Immature natural killer cell (primary cell): ENCODE measurements at regions not wholly inside any gene's neighbourhood (a gene's known extent, or its start where the extent isn't known, plus 50 kb on each side); places are given as distances from the start of the nearest gene placed in this dataset.
"Not testable (repeated sequence)": the region's sequence is repeated elsewhere in the genome, so short reads cannot be mapped to it uniquely, and the experiment has no call there.

Source experiments
- DNase-seq, 3 donors: peaks; one replicate each; pipeline ENCODE4 v3.0.0; 2022; ENCODE audit warnings: mixed read lengths in 1 of 3
- H3K27ac Mint-ChIP-seq, 6 donors: one replicate each; pipeline ENCODE4 v1.8.0; 2020; ENCODE audit warnings: mixed read lengths in 6 of 6, mild to moderate bottlenecking in 5 of 6, inconsistent platforms in 4 of 6, moderate library complexity in 3 of 6
- H3K27me3 Mint-ChIP-seq, 3 donors: one replicate each; pipeline ENCODE4 v1.8.0; 2020 to 2021; ENCODE audit warnings: low read depth in 3 of 3, mild to moderate bottlenecking in 3 of 3, mixed read lengths in 3 of 3, moderate library complexity in 3 of 3, inconsistent platforms in 1 of 3
- H3K36me3 Mint-ChIP-seq, 3 donors: one replicate each; pipeline ENCODE4 v1.8.0; 2020; ENCODE audit warnings: mixed read lengths in 3 of 3, inconsistent platforms in 2 of 3, mild to moderate bottlenecking in 2 of 3
- H3K4me1 Mint-ChIP-seq, 2 donors: one replicate each; pipeline ENCODE4 v1.8.0; 2020; ENCODE audit warnings: inconsistent platforms in 2 of 2, mild to moderate bottlenecking in 2 of 2, mixed read lengths in 2 of 2, moderate library complexity in 1 of 2
- H3K4me3 Mint-ChIP-seq, 5 donors: one replicate each; pipeline ENCODE4 v1.8.0; 2020; ENCODE audit warnings: mild to moderate bottlenecking in 5 of 5, mixed read lengths in 5 of 5, inconsistent platforms in 3 of 5, moderate library complexity in 3 of 5
- H3K9me3 Mint-ChIP-seq, 6 donors: one replicate each; pipeline ENCODE4 v1.8.0; 2020; ENCODE audit warnings: mild to moderate bottlenecking in 6 of 6, mixed read lengths in 6 of 6, inconsistent platforms in 4 of 6, moderate library complexity in 3 of 6

DNA sequence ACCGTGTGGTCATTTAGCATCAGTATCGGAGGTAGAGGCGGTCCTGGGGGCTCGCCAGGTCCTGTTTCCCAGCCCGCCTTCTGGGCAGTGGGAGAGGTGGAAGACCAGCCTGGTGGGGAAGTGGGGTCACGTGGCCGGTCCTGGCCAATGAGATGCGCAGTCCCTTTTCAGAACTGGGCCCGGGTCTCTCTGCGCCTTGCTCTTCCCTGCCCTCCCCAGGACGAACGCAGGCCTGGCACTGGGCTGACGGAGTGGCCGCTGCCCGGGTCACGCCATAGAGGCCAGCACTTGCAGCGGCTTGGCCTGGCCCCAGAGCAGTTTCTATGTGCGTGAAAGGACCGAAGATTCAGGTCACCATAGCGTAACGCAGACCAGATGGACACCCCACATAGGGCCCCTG is 97.6 kb downstream of the OLFM1 start:
- DNase-seq, result no peak
- Mint-ChIP-seq H3K27me3 (peaks cover 0 to 6% (median 4%) of the 10 kb centered on the region in 3 donors), H3K4me1 (no peaks in the 10 kb centered on the region), H3K36me3 (no peaks in the 10 kb centered on the region), H3K4me3 (no peak overlapping the region), H3K27ac (no peak overlapping the region), H3K9me3 (no peaks in the 10 kb centered on the region)

DNA sequence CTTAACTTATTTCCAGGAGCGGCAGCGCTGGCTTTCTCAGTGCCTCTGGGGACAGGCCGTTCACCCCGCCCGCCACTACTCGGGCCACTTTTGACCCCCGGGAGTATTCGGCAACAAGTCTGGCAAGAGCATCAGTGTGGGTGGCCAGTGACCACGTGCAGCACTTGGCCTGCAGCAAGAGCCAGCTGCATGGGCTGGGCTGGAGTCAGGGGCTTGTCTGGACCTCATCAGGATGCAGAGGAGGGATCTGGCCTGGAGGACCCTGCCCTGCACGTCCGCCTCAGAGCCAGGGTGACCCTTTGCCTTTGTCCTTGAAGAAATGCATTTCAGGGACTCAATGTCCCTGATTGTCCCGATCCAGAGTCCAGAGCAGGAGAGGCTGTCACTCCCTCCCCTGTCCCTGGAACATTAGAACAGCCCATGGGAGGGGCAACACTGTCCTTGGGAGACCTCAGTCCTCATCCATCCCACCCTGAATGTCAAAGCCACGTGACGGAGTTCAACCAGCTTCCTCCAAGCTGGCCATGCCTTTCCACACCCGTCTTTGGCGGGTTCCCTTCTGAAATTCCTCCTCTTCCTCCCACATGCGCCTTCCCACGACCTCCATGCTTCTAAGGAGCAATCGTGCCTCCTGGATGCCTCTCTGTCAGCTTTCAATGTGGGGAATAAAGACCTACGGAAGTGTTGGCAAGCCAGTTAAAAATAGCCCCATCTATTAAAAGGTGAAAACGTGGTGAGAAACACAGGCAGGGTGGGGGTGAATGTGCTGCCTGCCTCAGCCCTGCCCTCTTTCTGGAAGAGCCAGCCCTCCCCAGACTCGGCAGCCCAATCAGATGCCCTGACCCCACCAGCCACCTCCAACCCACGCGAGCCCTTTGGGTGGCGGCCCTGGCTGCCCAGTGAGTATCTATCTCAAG is 99.0 kb downstream of the OLFM1 start:
- H3K27me3 Mint-ChIP-seq, result peaks cover 0 to 8% (median 4%) of the 10 kb centered on the region in 3 donors
- no peak overlapping the region for H3K4me3 Mint-ChIP-seq
- no peak overlapping the region for H3K27ac Mint-ChIP-seq
- no peak for DNase-seq
- H3K9me3 Mint-ChIP-seq, result no peaks in the 10 kb centered on the region
- no peaks in the 10 kb centered on the region for H3K4me1 Mint-ChIP-seq
- no peaks in the 10 kb centered on the region for H3K36me3 Mint-ChIP-seq

DNA sequence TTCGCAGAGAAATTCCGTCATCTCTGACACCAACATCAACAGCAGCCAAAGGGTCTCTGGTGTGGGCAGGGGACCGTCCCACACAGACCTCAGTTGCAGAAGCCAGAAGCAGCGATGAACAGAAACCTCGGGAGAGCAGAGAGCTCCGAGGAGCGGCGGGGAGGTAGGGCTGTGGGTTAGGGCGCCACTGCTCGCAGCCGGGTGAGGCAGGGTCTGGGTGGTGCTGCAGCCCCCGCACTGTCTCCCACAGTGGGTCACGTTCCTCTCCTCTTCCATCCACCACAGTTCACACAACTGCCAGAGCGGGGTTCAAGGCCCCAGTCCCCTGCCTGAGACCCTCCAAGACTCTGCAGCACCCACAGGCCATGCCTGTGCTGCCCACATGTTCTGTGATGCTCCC is 99.9 kb downstream of the OLFM1 start:
- H3K27ac Mint-ChIP-seq, result no peak overlapping the region
- no peaks in the 10 kb centered on the region for H3K9me3 Mint-ChIP-seq
- no peaks in the 10 kb centered on the region for H3K36me3 Mint-ChIP-seq
- no peak overlapping the region for H3K4me3 Mint-ChIP-seq
- H3K4me1 Mint-ChIP-seq, result no peaks in the 10 kb centered on the region
- DNase-seq, result no peak
- H3K27me3 Mint-ChIP-seq, result peaks cover 0 to 8% (median 3%) of the 10 kb centered on the region in 3 donors

DNA sequence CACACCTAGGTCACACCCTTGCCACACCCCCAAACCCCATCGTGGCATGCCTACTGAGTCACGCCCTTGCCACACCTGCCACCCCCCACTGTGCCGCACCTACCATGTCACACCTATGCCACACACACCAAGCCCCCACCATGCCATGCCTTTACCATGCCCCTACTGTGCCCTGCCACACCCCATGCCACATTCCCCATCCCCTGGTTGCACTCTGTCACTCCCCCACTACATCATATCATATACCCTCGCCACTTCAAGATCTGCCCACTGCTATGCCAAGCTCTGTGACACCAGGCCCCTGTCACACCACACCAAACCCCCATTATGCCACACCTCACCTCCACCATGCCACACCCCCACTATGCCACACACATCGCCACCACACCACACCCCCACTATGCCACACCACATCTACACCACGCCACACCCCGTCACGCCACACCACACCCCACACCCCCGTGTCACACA is 101.2 kb downstream of the OLFM1 start:
- Mint-ChIP-seq H3K36me3 (no peaks in the 10 kb centered on the region), H3K27ac (no peak overlapping the region), H3K4me3 (no peak overlapping the region), H3K9me3 (no peaks in the 10 kb centered on the region), H3K4me1 (no peaks in the 10 kb centered on the region), H3K27me3 (peaks cover 0 to 4% (median 2%) of the 10 kb centered on the region in 3 donors)
- no peak for DNase-seq

DNA sequence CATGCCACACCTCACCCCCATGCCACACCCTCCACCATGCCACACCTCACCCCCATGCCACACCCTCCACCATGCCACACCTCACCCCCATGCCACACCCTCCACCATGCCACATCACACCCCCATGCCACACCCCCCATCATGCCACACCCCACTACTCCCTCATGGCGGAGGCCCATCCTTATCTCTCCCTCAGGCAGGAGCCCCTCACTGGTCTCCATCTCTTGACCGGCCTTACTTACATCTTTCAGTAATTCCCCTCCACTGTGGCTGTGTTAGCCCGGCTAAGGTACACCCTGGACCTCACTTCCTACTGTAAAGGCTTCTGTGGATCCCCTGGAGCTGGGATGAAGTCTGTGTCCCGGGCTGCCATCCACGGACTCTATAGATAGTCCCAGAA is 102.0 kb downstream of the OLFM1 start:
- no peaks in the 10 kb centered on the region for H3K4me1 Mint-ChIP-seq
- no peaks in the 10 kb centered on the region for H3K9me3 Mint-ChIP-seq
- no peak overlapping the region for H3K27ac Mint-ChIP-seq
- peaks cover 2 to 4% (median 3%) of the 10 kb centered on the region in 3 donors for H3K27me3 Mint-ChIP-seq
- no peaks in the 10 kb centered on the region for H3K36me3 Mint-ChIP-seq
- no peak for DNase-seq
- H3K4me3 Mint-ChIP-seq, result no peak overlapping the region

DNA sequence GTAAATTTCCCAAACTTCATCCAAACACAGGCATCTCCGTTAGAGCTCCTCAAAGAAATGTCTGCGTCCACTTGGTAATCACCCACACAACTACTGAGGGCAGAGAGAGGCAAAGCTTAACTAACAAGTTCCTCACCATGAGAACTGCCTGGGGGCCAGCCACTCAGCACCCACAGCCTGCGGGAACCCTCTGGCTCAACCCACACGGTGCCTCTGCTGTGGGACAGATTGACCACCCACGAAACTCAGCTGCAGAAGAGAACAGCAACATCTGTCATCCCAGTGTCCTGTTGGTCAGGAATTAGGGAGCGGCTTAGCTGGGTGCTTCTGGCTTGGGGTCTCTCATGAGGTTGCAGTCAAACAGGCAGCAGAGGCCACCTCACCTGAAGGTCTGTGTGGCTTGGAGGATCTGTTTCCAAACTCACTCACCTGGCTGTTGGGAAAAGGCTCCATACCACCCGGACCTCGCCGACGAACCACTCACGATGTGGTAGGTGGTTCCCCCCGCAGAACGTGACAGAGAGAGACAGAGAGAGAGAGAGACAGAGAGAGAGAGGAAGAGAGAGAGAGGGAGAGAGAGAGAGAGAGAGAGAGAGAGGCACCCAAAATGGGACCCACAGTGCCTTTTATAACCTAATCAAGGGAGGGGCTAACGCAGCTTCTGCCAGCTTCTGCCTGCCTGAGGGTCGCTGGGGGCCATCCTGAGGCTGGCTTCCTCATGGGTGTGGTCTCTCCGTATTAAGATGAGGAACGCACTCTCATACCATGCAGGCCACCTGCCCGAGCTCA is 103.5 kb downstream of the OLFM1 start:
- Mint-ChIP-seq H3K36me3 (no peaks in the 10 kb centered on the region), H3K27me3 (peaks cover 2 to 4% (median 3%) of the 10 kb centered on the region in 3 donors), H3K4me3 (no peak overlapping the region), H3K27ac (no peak overlapping the region), H3K9me3 (no peaks in the 10 kb centered on the region), H3K4me1 (no peaks in the 10 kb centered on the region)
- no peak for DNase-seq

DNA sequence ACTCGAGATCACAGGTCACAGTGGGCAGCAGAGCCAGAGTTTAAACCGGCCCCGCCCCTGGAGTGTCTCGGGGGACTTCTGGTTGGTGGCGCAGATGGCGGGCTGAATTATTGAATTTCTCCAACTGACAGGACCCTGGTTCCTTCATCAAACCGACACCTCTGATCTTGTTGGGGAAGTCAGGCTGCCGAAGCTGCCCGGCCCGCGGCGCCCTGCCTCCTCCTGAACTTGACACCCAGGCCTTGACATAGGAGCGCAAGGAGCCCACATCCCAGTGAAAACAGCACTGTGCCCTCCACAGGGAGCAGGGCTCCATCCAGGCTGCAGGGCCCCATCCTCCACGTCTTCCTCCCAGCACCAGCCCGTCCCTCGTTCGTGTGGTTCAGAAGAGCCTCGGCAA is 105.2 kb downstream of the OLFM1 start:
- Mint-ChIP-seq H3K27ac (no peak overlapping the region), H3K4me1 (no peaks in the 10 kb centered on the region), H3K27me3 (peaks cover 2 to 4% (median 3%) of the 10 kb centered on the region in 3 donors), H3K4me3 (no peak overlapping the region), H3K9me3 (no peaks in the 10 kb centered on the region), H3K36me3 (no peaks in the 10 kb centered on the region)
- DNase-seq, result no peak

DNA sequence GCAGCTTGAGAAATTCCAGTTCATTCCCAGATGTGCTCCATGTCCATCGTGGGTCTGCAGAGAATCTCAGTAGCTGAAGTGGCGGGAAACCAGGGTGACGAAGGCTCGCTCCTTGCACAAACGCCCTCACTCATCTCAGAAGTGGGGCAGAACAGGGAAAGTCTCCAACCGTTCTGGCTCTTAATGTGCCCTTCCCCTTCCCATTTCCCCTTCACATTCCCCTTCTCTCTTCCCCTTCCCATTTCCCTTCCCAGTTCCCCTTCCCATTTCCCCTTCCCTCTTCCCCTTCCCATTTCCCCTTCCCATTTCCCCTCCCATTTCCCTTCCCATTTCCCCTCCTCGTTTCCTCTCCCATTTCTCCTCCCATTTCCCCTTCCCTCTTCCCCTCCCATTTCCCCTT is 108.5 kb downstream of the OLFM1 start:
- not testable (repeated sequence) for H3K4me1 Mint-ChIP-seq, H3K36me3 Mint-ChIP-seq, DNase-seq, H3K9me3 Mint-ChIP-seq, H3K27ac Mint-ChIP-seq, H3K4me3 Mint-ChIP-seq
- peaks cover 5 to 11% (median 6%) of the 10 kb centered on the region in 3 donors for H3K27me3 Mint-ChIP-seq

DNA sequence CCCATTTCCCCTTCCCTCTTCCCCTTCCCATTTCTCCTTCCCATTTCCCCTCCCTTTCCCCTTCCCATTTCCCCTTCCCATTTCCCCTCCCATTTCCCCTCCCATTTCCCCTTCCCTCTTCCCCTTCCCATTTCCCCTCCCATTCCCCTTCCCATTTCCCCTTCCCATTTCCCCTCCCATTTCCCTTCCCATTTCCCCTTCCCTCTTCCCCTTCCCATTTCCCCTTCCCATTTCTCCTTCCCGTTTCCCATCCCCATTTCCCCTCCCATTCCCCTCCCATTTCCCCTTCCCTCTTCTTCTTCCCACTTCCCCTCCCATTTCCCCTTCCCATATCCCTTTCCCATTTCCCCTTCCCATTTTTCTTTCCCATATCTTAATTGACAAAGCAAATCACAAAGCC is 109.0 kb downstream of the OLFM1 start:
- no peaks in the 10 kb centered on the region for H3K4me1 Mint-ChIP-seq
- no peak overlapping the region for H3K27ac Mint-ChIP-seq
- DNase-seq, result no peak
- H3K9me3 Mint-ChIP-seq, result no peaks in the 10 kb centered on the region
- H3K27me3 Mint-ChIP-seq, result peaks cover 4 to 11% (median 6%) of the 10 kb centered on the region in 3 donors
- H3K36me3 Mint-ChIP-seq, result no peaks in the 10 kb centered on the region
- no peak overlapping the region for H3K4me3 Mint-ChIP-seq

DNA sequence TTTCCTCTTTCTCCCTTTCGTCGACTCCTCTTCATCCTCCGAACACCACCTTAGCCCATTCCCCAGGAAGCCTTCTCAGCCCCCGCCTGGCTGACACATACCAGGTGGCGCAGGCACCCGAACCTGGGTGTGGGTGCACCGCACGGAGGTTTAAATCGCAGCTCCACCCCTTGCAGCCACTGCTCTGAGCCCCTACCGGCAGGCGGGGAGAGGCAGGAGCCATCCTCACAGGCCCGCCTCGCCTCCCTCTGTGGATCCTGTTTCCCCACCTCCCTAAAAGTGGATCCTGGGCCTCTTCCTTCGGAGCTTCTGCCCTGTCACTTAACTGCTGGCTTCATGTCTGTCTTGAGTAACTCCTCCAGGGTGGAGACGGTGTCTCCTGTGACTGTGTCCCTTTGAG is 110.7 kb downstream of the OLFM1 start:
- H3K27me3 Mint-ChIP-seq, result peaks cover 4 to 8% (median 6%) of the 10 kb centered on the region in 3 donors
- no peak overlapping the region for H3K4me3 Mint-ChIP-seq
- H3K36me3 Mint-ChIP-seq, result no peaks in the 10 kb centered on the region
- H3K4me1 Mint-ChIP-seq, result no peaks in the 10 kb centered on the region
- no peak overlapping the region for H3K27ac Mint-ChIP-seq
- no peaks in the 10 kb centered on the region for H3K9me3 Mint-ChIP-seq
- no peak for DNase-seq

DNA sequence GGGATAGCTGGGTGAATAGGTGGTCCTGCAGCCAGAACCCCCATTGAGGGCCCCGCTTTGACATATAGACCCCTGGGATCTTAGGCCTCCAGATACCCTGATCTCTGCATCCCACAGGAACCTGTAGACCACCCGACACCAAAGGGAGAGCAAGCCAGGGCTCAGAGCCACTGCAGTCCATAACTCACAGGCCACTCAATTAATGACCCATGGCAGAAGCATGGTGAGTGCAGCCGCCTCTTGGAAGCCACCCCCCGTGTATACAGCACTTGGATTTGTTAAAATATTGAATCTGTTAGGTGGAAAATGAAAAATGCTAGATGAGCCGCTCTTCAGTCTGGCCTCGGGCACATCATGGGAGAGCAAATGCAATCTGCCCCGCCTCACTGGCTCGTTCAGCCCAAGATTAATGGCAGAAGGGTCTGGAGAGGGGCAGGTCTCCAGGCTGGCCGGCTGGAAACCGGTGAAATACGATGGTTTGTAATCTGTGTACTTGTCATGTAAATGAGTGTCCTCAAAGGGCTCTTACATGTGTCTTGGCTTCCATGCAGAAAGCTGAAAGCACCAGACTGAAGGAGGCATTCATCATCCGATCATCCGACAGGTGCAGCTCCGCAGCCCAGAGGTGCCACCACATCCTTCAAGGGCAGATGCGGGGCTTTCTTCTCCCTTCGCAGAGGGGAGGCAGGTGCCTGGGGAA is 111.3 kb downstream of the OLFM1 start:
- H3K4me3 Mint-ChIP-seq, result no peak overlapping the region
- peaks cover 4 to 8% (median 7%) of the 10 kb centered on the region in 3 donors for H3K27me3 Mint-ChIP-seq
- no peak for DNase-seq
- no peaks in the 10 kb centered on the region for H3K9me3 Mint-ChIP-seq
- no peak overlapping the region for H3K27ac Mint-ChIP-seq
- no peaks in the 10 kb centered on the region for H3K4me1 Mint-ChIP-seq
- H3K36me3 Mint-ChIP-seq, result no peaks in the 10 kb centered on the region

DNA sequence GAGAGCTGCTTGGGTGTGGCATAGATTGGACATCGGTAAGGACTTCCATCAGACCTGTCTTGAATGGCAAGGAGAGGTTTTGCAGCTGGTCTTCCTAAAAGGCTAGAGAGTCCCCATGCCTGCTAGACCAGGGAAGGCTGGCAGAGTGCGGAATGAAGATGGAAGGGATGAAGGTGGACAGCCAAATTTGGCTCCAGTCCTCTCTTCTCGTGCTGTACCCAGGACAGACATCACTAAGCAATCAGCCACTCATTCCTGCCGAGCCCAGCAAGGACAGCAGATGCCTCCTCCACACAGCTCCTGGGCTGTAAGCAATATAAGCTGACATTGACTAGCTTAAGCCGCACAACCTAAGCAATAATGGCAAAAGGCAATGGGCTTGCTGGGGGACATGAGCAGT is 112.0 kb downstream of the OLFM1 start:
- peaks cover 4 to 8% (median 4%) of the 10 kb centered on the region in 3 donors for H3K27me3 Mint-ChIP-seq
- no peak overlapping the region for H3K4me3 Mint-ChIP-seq
- no peaks in the 10 kb centered on the region for H3K36me3 Mint-ChIP-seq
- H3K9me3 Mint-ChIP-seq, result no peaks in the 10 kb centered on the region
- no peak overlapping the region for H3K27ac Mint-ChIP-seq
- H3K4me1 Mint-ChIP-seq, result no peaks in the 10 kb centered on the region
- DNase-seq, result no peak

DNA sequence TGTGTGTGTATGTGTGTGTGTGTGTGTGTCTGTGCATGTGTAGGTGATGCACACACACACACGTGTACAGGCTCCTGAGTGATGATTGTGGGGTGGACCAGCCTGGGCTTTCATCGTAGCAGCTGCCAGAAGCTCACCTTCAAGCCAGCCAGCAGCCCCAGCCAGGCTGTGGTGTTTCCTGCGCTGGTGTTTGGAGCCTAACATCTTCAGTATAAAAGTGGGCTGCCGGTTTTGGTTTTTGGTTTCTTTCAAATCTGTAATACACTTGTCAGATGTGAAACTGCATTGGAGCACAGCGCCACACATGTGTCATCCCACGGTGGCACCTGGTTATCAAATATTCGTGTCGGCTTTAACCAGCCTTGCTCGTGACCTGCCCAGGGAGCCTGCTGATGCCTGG is 114.2 kb downstream of the OLFM1 start:
- H3K4me1 Mint-ChIP-seq, result no peaks in the 10 kb centered on the region
- no peak overlapping the region for H3K27ac Mint-ChIP-seq
- H3K36me3 Mint-ChIP-seq, result no peaks in the 10 kb centered on the region
- peaks cover 4 to 10% (median 4%) of the 10 kb centered on the region in 3 donors for H3K27me3 Mint-ChIP-seq
- DNase-seq, result no peak
- H3K4me3 Mint-ChIP-seq, result no peak overlapping the region
- no peaks in the 10 kb centered on the region for H3K9me3 Mint-ChIP-seq

DNA sequence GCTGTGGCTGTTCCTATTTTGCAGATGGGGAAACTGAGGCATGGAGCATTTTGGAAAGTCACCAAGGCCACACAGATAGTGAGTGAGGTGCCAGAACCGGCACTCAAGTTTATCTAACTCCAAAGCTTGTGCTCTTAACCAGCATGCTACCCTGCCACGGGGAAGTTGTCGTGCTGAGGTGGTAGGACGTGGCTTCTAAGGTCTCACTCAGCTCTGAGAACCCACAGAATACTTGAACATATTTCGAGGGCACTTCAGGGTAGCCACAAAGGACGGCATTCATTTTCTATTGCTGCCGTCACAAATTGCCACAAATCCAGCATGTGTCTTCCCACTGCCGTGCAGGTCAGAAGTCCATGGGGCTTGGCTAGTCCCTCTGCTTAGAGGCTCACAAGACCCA is 116.7 kb downstream of the OLFM1 start:
- Mint-ChIP-seq H3K4me3 (no peak overlapping the region), H3K27ac (no peak overlapping the region), H3K4me1 (no peaks in the 10 kb centered on the region), H3K27me3 (peaks cover 0 to 7% (median 4%) of the 10 kb centered on the region in 3 donors), H3K36me3 (no peaks in the 10 kb centered on the region), H3K9me3 (peaks cover 0 to 2% (median 0%) of the 10 kb centered on the region in 6 donors)
- no peak for DNase-seq
